ENCODE measurements at regions not wholly inside any gene's neighbourhood (a gene's known extent, or its start where the extent isn't known, plus 50 kb on each side); places are given as distances from the start of the nearest gene placed in this dataset.
A peak's percentile ranks its signal among the peaks of the same experiment; 100 is the strongest.

DNA sequence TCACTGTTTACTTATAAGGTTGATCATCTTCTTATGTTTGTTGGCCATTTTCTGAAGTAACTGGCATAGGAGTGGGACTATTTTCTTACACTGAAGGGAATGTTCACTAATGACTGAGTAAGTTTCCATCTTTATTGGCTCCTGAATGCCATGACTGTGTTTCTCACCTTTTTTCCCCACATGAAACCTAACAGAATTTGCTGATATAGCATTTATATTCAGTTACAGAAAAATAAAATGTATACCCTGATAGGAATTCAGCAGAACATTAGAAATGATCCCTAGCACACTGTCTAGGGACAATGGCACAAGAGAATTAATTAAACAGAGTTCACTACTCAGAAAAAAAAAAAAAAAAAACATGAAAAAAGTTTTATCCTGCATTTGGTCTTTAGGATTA, 1465.1 kb upstream of the C9orf72 start:
- Histone ChIP-seq H3K9me3 (ENCODE audit: control insufficient read depth, low read depth, low read length) (no peaks in the 10 kb centered on the region), H3K4me3 (ENCODE audit: control insufficient read depth in 2 of 3, extremely low read depth in 1 of 3, insufficient read depth in 2 of 3, low read depth in 1 of 3, low read length in 3 of 3) (no peak overlapping the region), H3K4me1 (ENCODE audit: control insufficient read depth, extremely low read depth, insufficient read depth, low read length) (peaks cover 10% of the 10 kb centered on the region), H3K4me2 (ENCODE audit: control insufficient read depth, extremely low read depth, insufficient read depth, low read depth, low read length) (no peak overlapping the region), H3K9me1 (ENCODE audit: control insufficient read depth, extremely low read depth, insufficient read depth, low read length) (no peaks in the 10 kb centered on the region), H4K20me1 (ENCODE audit: control insufficient read depth, extremely low read depth, insufficient read depth, low read length) (no peaks in the 10 kb centered on the region), H2AFZ (ENCODE audit: control insufficient read depth, low read length) (no peak overlapping the region), H3K36me3 (ENCODE audit: control insufficient read depth in 2 of 2, extremely low read depth in 1 of 2, insufficient read depth in 2 of 2, low read length in 2 of 2) (no peaks in the 10 kb centered on the region), H3K27me3 (ENCODE audit: control insufficient read depth, extremely low read depth, insufficient read depth, low read length) (no peaks in the 10 kb centered on the region), H3K27ac (ENCODE audit: control insufficient read depth, insufficient read depth, low read length) (no peak overlapping the region), H3K79me2 (ENCODE audit: control insufficient read depth, insufficient read depth, low read length) (no peaks in the 10 kb centered on the region), H3K9ac (ENCODE audit: control insufficient read depth, extremely low read depth, insufficient read depth, low read length) (no peak overlapping the region)
- dilution Hi-C loops (cut with MboI; ENCODE audit: extremely low pct_ligation_motif_present, low sequenced_read_pairs) = no loop called here
- DNase-seq (ENCODE audit: low read depth, low spot score) = no peak
- no peak for FAIRE-seq
- no peak for TF ChIP-seq CTCF (optimal IDR thresholded peaks at IDR 0.05 in 1 of 3, IDR thresholded peaks at IDR 0.05 in 1 of 3, conservative IDR thresholded peaks at IDR 0.05 in 1 of 3; ENCODE audit: extremely low read depth in 1 of 3, insufficient read depth in 2 of 3, low read length in 3 of 3)
- no peak for TF ChIP-seq EZH2 (IDR thresholded peaks at IDR 0.05; ENCODE audit: low read length)

DNA sequence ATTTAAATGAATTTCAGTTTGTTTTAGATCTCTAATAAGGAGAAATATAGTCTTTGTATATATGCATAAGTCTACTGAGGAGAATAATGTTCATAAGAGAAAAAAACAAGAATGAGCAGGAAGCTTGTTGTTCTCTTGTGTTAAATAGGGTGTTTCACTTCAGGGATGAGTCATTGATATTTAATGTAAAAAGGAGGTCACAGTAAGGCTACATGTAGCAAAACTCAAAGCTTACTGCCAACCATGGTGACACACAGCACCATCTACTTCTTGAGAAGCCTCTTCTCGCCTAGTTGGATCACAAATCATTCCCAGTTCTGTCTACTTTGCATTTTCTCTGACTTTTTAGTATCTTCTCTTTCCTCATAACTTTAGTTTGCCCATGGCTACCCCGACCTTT, 1466.0 kb upstream of the C9orf72 start:
- H3K79me2 ChIP-seq (ENCODE audit: control insufficient read depth, insufficient read depth, low read length) = no peaks in the 10 kb centered on the region
- dilution Hi-C loops (cut with MboI; ENCODE audit: extremely low pct_ligation_motif_present, low sequenced_read_pairs) = no loop called here
- no peaks in the 10 kb centered on the region for H3K27me3 ChIP-seq (ENCODE audit: control insufficient read depth, extremely low read depth, insufficient read depth, low read length)
- DNase-seq (ENCODE audit: low read depth, low spot score) = no peak
- no peak overlapping the region for H3K4me3 ChIP-seq (ENCODE audit: control insufficient read depth in 2 of 3, extremely low read depth in 1 of 3, insufficient read depth in 2 of 3, low read depth in 1 of 3, low read length in 3 of 3)
- H3K27ac ChIP-seq (ENCODE audit: control insufficient read depth, insufficient read depth, low read length) = no peak overlapping the region
- H3K4me1 ChIP-seq (ENCODE audit: control insufficient read depth, extremely low read depth, insufficient read depth, low read length) = peaks cover 10% of the 10 kb centered on the region
- TF ChIP-seq CTCF (optimal IDR thresholded peaks at IDR 0.05 in 1 of 3, IDR thresholded peaks at IDR 0.05 in 1 of 3, conservative IDR thresholded peaks at IDR 0.05 in 1 of 3; ENCODE audit: extremely low read depth in 1 of 3, insufficient read depth in 2 of 3, low read length in 3 of 3) (no peak), EZH2 (IDR thresholded peaks at IDR 0.05; ENCODE audit: low read length) (no peak)
- no peak overlapping the region for H3K9ac ChIP-seq (ENCODE audit: control insufficient read depth, extremely low read depth, insufficient read depth, low read length)
- H3K4me2 ChIP-seq (ENCODE audit: control insufficient read depth, extremely low read depth, insufficient read depth, low read depth, low read length) = peak overlapping the region; percentile 45
- FAIRE-seq = peak; percentile 51
- H2AFZ ChIP-seq (ENCODE audit: control insufficient read depth, low read length) = peak overlapping the region; percentile 50
- no peaks in the 10 kb centered on the region for H4K20me1 ChIP-seq (ENCODE audit: control insufficient read depth, extremely low read depth, insufficient read depth, low read length)
- no peaks in the 10 kb centered on the region for H3K9me1 ChIP-seq (ENCODE audit: control insufficient read depth, extremely low read depth, insufficient read depth, low read length)
- H3K36me3 ChIP-seq (ENCODE audit: control insufficient read depth in 2 of 2, extremely low read depth in 1 of 2, insufficient read depth in 2 of 2, low read length in 2 of 2) = no peaks in the 10 kb centered on the region
- H3K9me3 ChIP-seq (ENCODE audit: control insufficient read depth, low read depth, low read length) = no peaks in the 10 kb centered on the region

Data from keratinocyte (primary cell).